OCI-LY1 (cell line): ENCODE measurements at regions not wholly inside any gene's neighbourhood (a gene's known extent, or its start where the extent isn't known, plus 50 kb on each side); places are given as distances from the start of the nearest gene placed in this dataset.

Experiments
- H2AFZ ChIP-seq: fragments of 200-600 bp; sonication (generic), shearing (Covaris generic); 2 replicates; pipeline ENCODE4 v1.6.0; 2014; ENCODE audit warnings: antibody characterized with exemption, mild to moderate bottlenecking, low read length
- H3F3A ChIP-seq: fragments of 200-600 bp; sonication (generic), shearing (Covaris generic); 2 replicates; pipeline ENCODE4 v1.6.0; 2014; ENCODE audit warnings: mild to moderate bottlenecking, antibody characterized with exemption, low read length, moderate library complexity; ENCODE audit not compliant: insufficient read depth
- H3K27ac ChIP-seq: fragments of 200-600 bp; sonication (generic); 2 replicates; pipeline ENCODE4 v1.5.1; 2014; ENCODE audit warnings: low read length, mixed run types, mild to moderate bottlenecking, low read depth; ENCODE audit not compliant: poor library complexity, severe bottlenecking
- H3K27me3 ChIP-seq: fragments of 200-600 bp; sonication (generic); 2 replicates; pipeline ENCODE4 v1.6.0; 2014; ENCODE audit warnings: antibody characterized with exemption, mild to moderate bottlenecking, low read length, moderate library complexity; ENCODE audit not compliant: insufficient read depth
- H3K36me3 ChIP-seq: fragments of 200-600 bp; sonication (generic); 2 replicates; pipeline ENCODE4 v1.6.1; 2014; ENCODE audit warnings: mild to moderate bottlenecking, antibody characterized with exemption, low read length, moderate library complexity, mixed read lengths; ENCODE audit not compliant: insufficient read depth
- H3K4me1 ChIP-seq: fragments of 200-600 bp; sonication (generic); 2 replicates; pipeline ENCODE4 v1.5.1; 2014; ENCODE audit warnings: mild to moderate bottlenecking, low read length, moderate library complexity; ENCODE audit not compliant: insufficient read depth, severe bottlenecking
- H3K4me2 ChIP-seq: fragments of 200-600 bp; sonication (generic), shearing (Covaris generic); 2 replicates; pipeline ENCODE4 v1.6.1; 2014; ENCODE audit warnings: low read length
- H3K4me3 ChIP-seq: fragments of 200-600 bp; sonication (generic); 2 replicates; pipeline ENCODE4 v1.5.1; 2014; ENCODE audit warnings: low read length, low read depth, mild to moderate bottlenecking, mixed read lengths; ENCODE audit not compliant: poor library complexity, severe bottlenecking
- H3K79me2 ChIP-seq: fragments of 200-600 bp; shearing (Covaris generic); 2 replicates; pipeline ENCODE4 v1.6.1; 2016; ENCODE audit warnings: mixed run types, low read length, mixed read lengths; ENCODE audit not compliant: insufficient read depth
- H3K9ac ChIP-seq: fragments of 200-600 bp; sonication (generic), shearing (Covaris generic); 2 replicates; pipeline ENCODE4 v1.6.1; 2014; ENCODE audit warnings: mild to moderate bottlenecking, low read length, mixed read lengths
- H3K9me2 ChIP-seq: fragments of 200-600 bp; sonication (generic), shearing (Covaris generic); 2 replicates; pipeline ENCODE4 v1.6.1; 2014; ENCODE audit warnings: low read depth, mild to moderate bottlenecking, low read length, mixed read lengths
- H3K9me3 ChIP-seq: fragments of 200-600 bp; shearing (Covaris generic); 2 replicates; pipeline ENCODE4 v1.6.1; 2014; ENCODE audit warnings: low read length, mixed read lengths
- H4K20me1 ChIP-seq: fragments of 200-600 bp; sonication (generic), shearing (Covaris generic); 2 replicates; pipeline ENCODE4 v1.6.0; 2016; ENCODE audit warnings: mild to moderate bottlenecking, low read length; ENCODE audit not compliant: insufficient read depth
- CTCF ChIP-seq: fragments of 200-600 bp; sonication (generic), shearing (Covaris generic); IDR thresholded peaks from 2 replicates; pipeline ENCODE4 v1.5.1; 2017; ENCODE audit warnings: mild to moderate bottlenecking, antibody characterized with exemption, low read length, moderate library complexity, mixed read lengths
- EZH2 ChIP-seq: fragments of 200-600 bp; sonication (generic), shearing (Covaris generic); IDR thresholded peaks from 2 replicates; pipeline ENCODE4 v1.8.0; 2017; ENCODE audit warnings: borderline replicate concordance, mixed run types, mild to moderate bottlenecking, antibody characterized with exemption, low read length, moderate library complexity, mixed read lengths

- no peaks in the 10 kb centered on the region for H3K9me2 ChIP-seq
- no peak overlapping the region for H2AFZ ChIP-seq
- no peaks in the 10 kb centered on the region for H4K20me1 ChIP-seq
- H3K36me3 ChIP-seq: no peaks in the 10 kb centered on the region
- H3K27ac ChIP-seq: no peak overlapping the region
- no peak for TF ChIP-seq CTCF
- no peak for TF ChIP-seq EZH2
- no peak overlapping the region for H3K4me3 ChIP-seq
- H3K79me2 ChIP-seq: no peaks in the 10 kb centered on the region
- no peaks in the 10 kb centered on the region for H3K9me3 ChIP-seq
- H3K27me3 ChIP-seq: no peaks in the 10 kb centered on the region
- H3F3A ChIP-seq: no peaks in the 10 kb centered on the region
- H3K4me1 ChIP-seq: no peaks in the 10 kb centered on the region
- H3K4me2 ChIP-seq: no peak overlapping the region
- H3K9ac ChIP-seq: no peak overlapping the region
Measured at GRCh38 chrX:95626748-95627147, 1057.9 kb upstream of the DIAPH2 start.

- Histone ChIP-seq H3K79me2 (no peaks in the 10 kb centered on the region), H3F3A (no peaks in the 10 kb centered on the region), H3K9ac (no peak overlapping the region), H3K4me2 (no peak overlapping the region), H3K9me2 (no peaks in the 10 kb centered on the region), H3K27ac (no peak overlapping the region), H3K4me3 (no peak overlapping the region), H3K27me3 (no peaks in the 10 kb centered on the region), H4K20me1 (no peaks in the 10 kb centered on the region), H2AFZ (no peak overlapping the region), H3K36me3 (no peaks in the 10 kb centered on the region), H3K4me1 (no peaks in the 10 kb centered on the region), H3K9me3 (no peaks in the 10 kb centered on the region)
- TF ChIP-seq EZH2 (no peak), CTCF (no peak)
Measured at GRCh38 chrX:95628796-95629195, 1055.8 kb upstream of the DIAPH2 start.

GRCh38 chrX:95629737-95630136, 1054.9 kb upstream of the DIAPH2 start:
- Histone ChIP-seq H3K9me2 (no peaks in the 10 kb centered on the region), H3K79me2 (no peaks in the 10 kb centered on the region), H3K36me3 (no peaks in the 10 kb centered on the region), H3K9ac (no peak overlapping the region), H3K9me3 (no peaks in the 10 kb centered on the region), H3K4me1 (no peaks in the 10 kb centered on the region), H3K4me3 (no peak overlapping the region), H4K20me1 (no peaks in the 10 kb centered on the region), H3F3A (no peaks in the 10 kb centered on the region), H3K27me3 (no peaks in the 10 kb centered on the region), H3K27ac (no peak overlapping the region), H2AFZ (no peak overlapping the region), H3K4me2 (no peak overlapping the region)
- no peak for TF ChIP-seq CTCF
- no peak for TF ChIP-seq EZH2
